ENCODE measurements at regions not wholly inside any gene's neighbourhood (a gene's known extent, or its start where the extent isn't known, plus 50 kb on each side); places are given as distances from the start of the nearest gene placed in this dataset.

DNA sequence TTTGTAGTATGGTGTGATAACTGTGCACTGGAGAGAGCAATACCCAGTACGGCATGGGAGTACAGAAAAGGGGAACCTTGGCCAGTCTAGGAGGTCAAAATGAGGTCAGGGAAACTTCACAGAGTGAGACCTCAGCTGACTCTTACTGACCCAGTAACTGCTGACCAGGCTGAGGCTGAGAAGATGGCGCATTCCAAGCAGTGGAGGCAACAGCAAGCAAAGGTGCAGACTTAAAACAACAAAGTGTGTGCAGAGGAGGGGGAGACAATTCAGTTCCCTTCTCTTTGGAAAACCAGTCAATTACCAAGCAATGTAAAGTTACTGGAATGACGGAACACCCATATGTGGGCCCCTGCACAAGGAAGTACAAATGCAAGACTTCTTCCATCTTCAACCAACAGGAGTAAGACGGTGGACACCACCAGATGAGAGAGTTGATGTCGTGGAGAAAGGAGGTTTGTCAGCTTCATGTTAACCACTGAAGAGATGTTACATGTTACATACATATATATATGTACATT is 54.6 kb upstream of the PRDX6 start:
- no peak for DNase-seq (ENCODE audit: low spot score)

- DNase-seq (ENCODE audit: low spot score) = no peak
Observed at GRCh38 chr1:173423291-173423690, 53.8 kb upstream of the PRDX6 start.

DNA sequence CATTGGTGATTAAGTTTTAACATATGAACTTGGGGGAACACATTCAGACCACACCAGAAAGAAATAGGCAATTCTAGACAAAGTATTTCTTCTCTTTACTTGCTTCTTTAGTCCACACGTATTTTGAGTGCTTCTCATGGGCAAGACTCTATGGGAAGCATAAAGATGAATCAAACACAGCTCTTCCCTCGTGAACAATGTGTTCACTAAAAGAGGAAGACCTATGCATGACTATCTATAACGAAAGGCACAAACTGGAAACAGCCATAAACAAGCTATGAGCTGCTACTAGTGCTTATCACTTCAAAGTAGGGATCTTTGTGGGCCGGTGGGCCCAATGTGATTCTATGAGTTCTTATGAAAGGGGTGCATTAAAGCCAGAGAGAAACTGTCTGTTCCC is 53.0 kb upstream of the PRDX6 start:
- DNase-seq (ENCODE audit: low spot score) = no peak

DNA sequence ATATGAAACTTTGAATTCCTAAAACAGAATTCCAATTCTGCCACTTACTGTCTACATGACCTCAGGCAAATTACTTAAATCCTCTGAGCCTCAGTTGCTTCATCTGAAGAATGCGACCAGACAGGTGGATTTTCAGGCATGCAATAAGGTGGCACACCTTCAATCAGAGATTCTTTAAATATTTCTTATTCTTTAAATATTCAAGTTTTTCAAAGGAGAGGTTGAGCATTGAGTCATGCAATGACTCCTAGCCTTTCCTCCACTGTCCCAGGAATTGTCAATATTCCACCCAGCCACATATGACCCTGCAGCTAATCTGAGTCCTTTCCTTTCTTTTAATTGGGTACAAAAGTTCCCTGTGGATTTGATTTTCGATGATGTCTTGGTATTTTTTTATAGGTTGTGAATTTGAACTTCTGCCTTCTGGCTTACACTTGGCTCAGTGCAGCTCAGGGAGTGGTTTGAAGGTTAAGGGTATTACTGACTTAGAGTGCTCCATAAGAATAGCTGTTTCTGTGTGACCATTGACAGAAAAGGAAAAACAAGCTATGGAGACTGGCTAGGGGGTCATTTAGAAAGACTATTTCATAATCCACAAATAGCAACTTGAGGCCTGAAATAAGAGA is 52.2 kb upstream of the PRDX6 start:
- DNase-seq (ENCODE audit: low spot score) = no peak

DNA sequence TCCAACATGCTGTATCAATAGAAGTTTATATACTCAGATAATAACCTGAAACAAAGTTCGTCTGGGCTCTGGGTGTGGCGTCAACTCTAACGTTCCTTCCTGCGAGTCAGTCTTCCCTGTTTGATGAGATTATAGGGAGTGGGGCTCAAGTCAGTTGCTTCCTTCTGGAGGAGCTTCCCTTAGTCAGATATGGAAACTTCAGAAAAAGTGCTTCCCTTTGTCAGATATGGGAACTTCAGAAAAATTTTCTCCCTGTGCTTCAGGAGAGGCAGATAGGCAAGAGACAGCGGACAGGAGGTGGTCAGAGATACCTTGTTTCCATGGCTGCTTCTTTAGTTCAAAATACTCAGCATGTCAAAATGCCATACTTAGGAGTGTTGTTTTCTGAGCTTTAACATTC is 51.1 kb upstream of the PRDX6 start:
- DNase-seq (ENCODE audit: low spot score) = no peak

DNA sequence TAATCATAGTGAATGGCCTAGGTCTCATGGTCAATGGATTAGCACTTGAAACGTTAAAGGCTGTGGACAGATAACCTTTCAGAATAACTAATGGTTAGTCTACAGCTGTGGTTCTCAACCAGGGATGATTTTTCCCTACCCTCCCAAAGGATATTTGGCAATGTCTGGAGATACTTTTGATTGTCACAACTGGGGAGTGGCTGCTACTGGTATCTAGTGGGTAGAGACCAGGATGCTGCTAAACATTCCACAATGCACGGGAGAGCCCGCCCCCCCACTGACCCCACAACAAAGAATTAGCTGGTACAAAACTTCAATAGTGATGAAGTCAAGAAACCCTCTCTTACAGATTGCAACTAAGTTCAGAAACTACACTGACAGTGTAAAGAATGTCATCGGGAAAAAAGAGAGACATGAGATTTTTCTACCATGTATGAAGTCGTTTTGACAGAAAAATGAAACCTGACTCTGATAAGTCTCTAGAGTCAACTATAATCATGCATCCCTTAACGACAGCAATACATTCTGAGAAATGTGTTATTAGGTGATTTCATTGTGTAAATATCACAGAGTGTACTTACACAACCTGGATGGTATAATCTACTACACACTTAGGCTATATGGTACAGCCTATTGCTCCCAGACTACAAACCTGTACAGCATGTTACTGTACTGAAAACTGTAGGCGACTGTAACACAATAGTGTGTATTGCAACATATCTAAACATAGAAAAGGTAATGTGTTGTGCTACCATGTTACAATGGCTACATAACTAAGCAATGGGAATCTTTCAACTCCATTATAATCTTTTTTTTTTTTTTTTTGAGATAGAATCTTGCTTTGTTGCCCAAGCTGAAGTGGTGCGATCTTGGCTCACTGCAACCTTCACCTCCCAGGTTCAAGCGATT is 49.7 kb upstream of the PRDX6 start:
- DNase-seq (ENCODE audit: low spot score) = no peak
